Ovary (tissue), 7 donors: ENCODE measurements at regions not wholly inside any gene's neighbourhood (a gene's known extent, or its start where the extent isn't known, plus 50 kb on each side); places are given as distances from the start of the nearest gene placed in this dataset.

Source experiments
- DNase-seq, 5 donors: peaks; one replicate each; pipeline ENCODE4 v3.0.0-alpha.2; 2019 to 2020
- H3K27ac ChIP-seq, 2 donors: fragments of 200-600 bp; one replicate each; pipeline versions ENCODE4 v1.5.1 to v1.8.0; 2019 to 2022
- H3K27me3 ChIP-seq: fragments of 200-600 bp; one replicate; pipeline ENCODE4 v1.8.0; 2022
- H3K36me3 ChIP-seq: fragments of 200-600 bp; sonication (generic); one replicate; pipeline ENCODE4 v1.5.1; 2019
- H3K4me1 ChIP-seq: one replicate; pipeline ENCODE4 v1.8.1; 2013; ENCODE audit warnings: mild to moderate bottlenecking, moderate library complexity; ENCODE audit not compliant: insufficient read depth
- H3K4me3 ChIP-seq: fragments of 200-600 bp; sonication (generic); one replicate; pipeline ENCODE4 v1.5.1; 2017
- H3K9me3 ChIP-seq, 2 donors: fragments of 200-600 bp in 1 of 2; sonication (generic) in 1 of 2; one replicate each; pipeline versions ENCODE4 v1.5.1 to v1.8.1; 2013 to 2019; ENCODE audit warnings: mild to moderate bottlenecking in 1 of 2, moderate library complexity in 1 of 2
- CTCF ChIP-seq, 3 donors: fragments of 450-650 bp in 2 of 3; fragments of 200-600 bp in 1 of 3; IDR thresholded peaks; one replicate each; pipeline versions ENCODE4 v1.5.1 to v1.8.0; 2016 to 2022; ENCODE audit warnings: antibody characterized with exemption in 3 of 3, mild to moderate bottlenecking in 1 of 3
- EP300 ChIP-seq: sonication (generic); formaldehyde crosslinking; IDR thresholded peaks from one replicate; pipeline ENCODE4 v1.6.1; 2017; ENCODE audit warnings: antibody characterized with exemption
- POLR2A ChIP-seq: fragments of 450-650 bp; IDR thresholded peaks from one replicate; pipeline ENCODE4 v1.6.1; 2017; ENCODE audit warnings: antibody characterized with exemption, mild to moderate bottlenecking, moderate library complexity
- WGBS, 3 donors: extraction: QIAGEN DNeasy Blood & Tissue Kit in 1 of 3; methylation state at CpG; one replicate each; pipeline versions ENCODE4 v1.1.5 to v1.1.7; 2013 to 2017; 5-methylcytosine and 5-hydroxymethylcytosine counted together
- intact Hi-C, 4 donors: fragments of 100-400 bp; cut with DNase I; formaldehyde crosslinking; loops; one replicate each; pipeline versions ENCODE4 v1.11.0 to v1.15.1; 2022 to 2023
- donor health status: DM: no; HTN: no; CAD: no; lungs with moderate emphysema.
- donor health status: DM: no; HTN: no; CAD: no.
- donor health status: Bipolar disorder and iron deficiency.
- donor health status: DM: no; HTN: no; CAD: no.
- donor health status: DM: yes; HTN: yes; CAD: no.

- no peak for DNase-seq
- no peak overlapping the region for H3K27ac ChIP-seq
- TF ChIP-seq POLR2A, result no peak
- no peak for TF ChIP-seq EP300
- TF ChIP-seq CTCF (IDR thresholded peaks at IDR 0.05), result no peak
- no peaks in the 10 kb centered on the region for H3K9me3 ChIP-seq
- no peaks in the 10 kb centered on the region for H3K27me3 ChIP-seq
- intact Hi-C loops, result no loop called here
- H3K36me3 ChIP-seq, result no peaks in the 10 kb centered on the region
- WGBS, 3 donors, result 75 to 84% (median 82%) methylated on average over 8 of the region's 8 CpGs
- H3K4me3 ChIP-seq, result no peak overlapping the region
- no peaks in the 10 kb centered on the region for H3K4me1 ChIP-seq
Observed at GRCh38 chr13:81275666-81276258, 934.8 kb upstream of the SPRY2 start.

DNA sequence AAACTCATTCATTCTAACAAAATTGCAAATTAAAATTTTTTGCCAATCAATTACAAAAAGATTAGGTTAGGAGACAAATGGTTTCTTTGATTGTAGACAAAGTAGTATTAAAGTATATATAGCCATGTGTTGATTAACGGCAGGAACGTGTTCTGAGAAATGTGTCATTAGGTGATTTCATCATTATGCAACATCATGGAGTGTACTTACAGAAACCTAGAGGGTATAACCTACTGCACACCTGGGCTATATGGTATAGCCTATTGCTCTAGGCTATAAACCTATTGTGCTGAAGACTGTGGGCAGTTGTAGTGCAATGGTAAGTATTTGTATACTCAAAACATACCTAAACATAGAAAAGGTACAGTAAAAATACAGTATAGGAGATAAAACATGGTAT lies 906.8 kb upstream of the SPRY2 start:
- H3K27ac ChIP-seq, result no peak overlapping the region
- WGBS, 3 donors, result 87 to 92% (median 90%) methylated on average over 2 of the region's 2 CpGs
- no peaks in the 10 kb centered on the region for H3K36me3 ChIP-seq
- no peak overlapping the region for H3K4me3 ChIP-seq
- H3K4me1 ChIP-seq, result no peaks in the 10 kb centered on the region
- DNase-seq, result no peak
- no peaks in the 10 kb centered on the region for H3K27me3 ChIP-seq
- TF ChIP-seq POLR2A, result no peak
- no peak for TF ChIP-seq CTCF (IDR thresholded peaks at IDR 0.05)
- TF ChIP-seq EP300, result no peak
- H3K9me3 ChIP-seq, result no peaks in the 10 kb centered on the region
- intact Hi-C loops, result no loop called here

DNA sequence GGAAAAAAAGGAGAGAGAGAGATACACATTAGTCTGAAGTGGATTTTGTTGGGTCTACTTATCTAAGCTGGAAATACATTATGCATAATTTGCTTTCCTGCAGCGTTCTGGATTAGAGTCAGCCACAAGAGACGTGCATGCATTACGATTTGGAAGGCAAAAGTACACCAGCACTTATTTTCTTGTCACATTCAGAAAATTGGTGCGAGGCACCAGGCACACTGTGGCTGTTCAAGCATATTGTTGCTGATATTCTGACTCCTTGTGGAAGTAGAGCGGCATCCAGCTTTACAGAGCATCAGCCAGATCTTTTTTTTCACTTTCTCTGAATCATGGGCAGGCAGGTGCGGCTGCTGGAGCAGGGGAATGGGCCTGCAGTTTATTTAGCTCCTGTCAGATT lies 905.6 kb upstream of the SPRY2 start:
- no peak overlapping the region for H3K27ac ChIP-seq
- no peak for TF ChIP-seq POLR2A
- no peak for TF ChIP-seq EP300
- no peak for TF ChIP-seq CTCF (IDR thresholded peaks at IDR 0.05)
- intact Hi-C loops, result no loop called here
- no peaks in the 10 kb centered on the region for H3K36me3 ChIP-seq
- H3K4me3 ChIP-seq, result no peak overlapping the region
- no peak for DNase-seq
- H3K9me3 ChIP-seq, result no peaks in the 10 kb centered on the region
- H3K27me3 ChIP-seq, result no peaks in the 10 kb centered on the region
- 83 to 88% (median 86%) methylated on average over 6 of the region's 6 CpGs for WGBS, 3 donors
- no peaks in the 10 kb centered on the region for H3K4me1 ChIP-seq

- TF ChIP-seq CTCF (IDR thresholded peaks at IDR 0.05), result no peak
- TF ChIP-seq EP300, result no peak
- no peak for TF ChIP-seq POLR2A
- H3K4me3 ChIP-seq, result no peak overlapping the region
- no peaks in the 10 kb centered on the region for H3K9me3 ChIP-seq
- DNase-seq, result no peak
- no peak overlapping the region for H3K27ac ChIP-seq
- intact Hi-C loops, result no loop called here
- no peaks in the 10 kb centered on the region for H3K27me3 ChIP-seq
- WGBS, 3 donors, result 57 to 63% (median 59%) methylated on average over 1 of the region's 1 CpG
- no peaks in the 10 kb centered on the region for H3K4me1 ChIP-seq
- H3K36me3 ChIP-seq, result no peaks in the 10 kb centered on the region
Observed at GRCh38 chr13:81244011-81244410, 903.1 kb upstream of the SPRY2 start.
